Vagina (tissue), 2 donors: ENCODE measurements at regions not wholly inside any gene's neighbourhood (a gene's known extent, or its start where the extent isn't known, plus 50 kb on each side); places are given as distances from the start of the nearest gene placed in this dataset.

ENCODE experiments used
- CTCF ChIP-seq, 3 experiments: fragments of 450-650 bp in 2 of 3; fragments of 200-600 bp in 1 of 3; sonication (generic) in 1 of 3; IDR thresholded peaks; one replicate each; pipeline ENCODE4 v1.5.1; 2017 to 2019; ENCODE audit warnings: antibody characterized with exemption in 3 of 3, mild to moderate bottlenecking in 2 of 3, moderate library complexity in 2 of 3
- POLR2A ChIP-seq, 2 donors: fragments of 450-650 bp; IDR thresholded peaks; one replicate each; pipeline ENCODE4 v1.6.1; 2017; ENCODE audit warnings: antibody characterized with exemption in 2 of 2, mild to moderate bottlenecking in 2 of 2, moderate library complexity in 2 of 2
- POLR2AphosphoS5 ChIP-seq, 2 donors: sonication (generic); formaldehyde crosslinking; IDR thresholded peaks; one replicate each; pipeline ENCODE4 v1.9.0; 2017; ENCODE audit warnings: antibody characterized with exemption in 2 of 2, mild to moderate bottlenecking in 2 of 2, low read depth in 1 of 2; ENCODE audit not compliant: insufficient read depth in 1 of 2

- TF ChIP-seq CTCF (IDR thresholded peaks at IDR 0.05) (no peak), POLR2A (IDR thresholded peaks at IDR 0.05) (no peak), POLR2AphosphoS5 (IDR thresholded peaks at IDR 0.05; ENCODE audit: insufficient read depth in 1 of 2, low read depth in 1 of 2) (no peak)
Observed at GRCh38 chr18:42182728-42183700, 228.0 kb downstream of the PIK3C3 start.
